IPS-18a (cell line): ENCODE measurements at regions not wholly inside any gene's neighbourhood (a gene's known extent, or its start where the extent isn't known, plus 50 kb on each side); places are given as distances from the start of the nearest gene placed in this dataset.
"Not testable (repeated sequence)": the region's sequence is repeated elsewhere in the genome, so short reads cannot be mapped to it uniquely, and the experiment has no call there.

Experiments
- H3K27ac ChIP-seq: one replicate; pipeline ENCODE4 v1.5.1; 2013; ENCODE audit warnings: low read length
- H3K27me3 ChIP-seq: one replicate; pipeline ENCODE4 v1.6.1; 2013; ENCODE audit warnings: mild to moderate bottlenecking, low read length; ENCODE audit not compliant: control insufficient read depth, insufficient read depth
- H3K36me3 ChIP-seq: one replicate; pipeline ENCODE4 v1.6.1; 2013; ENCODE audit warnings: low read depth, low read length; ENCODE audit not compliant: control insufficient read depth
- H3K4me1 ChIP-seq: one replicate; pipeline ENCODE4 v1.6.1; 2013; ENCODE audit warnings: low read depth, low read length; ENCODE audit not compliant: control insufficient read depth
- H3K4me3 ChIP-seq: one replicate; pipeline ENCODE4 v1.5.1; 2013; ENCODE audit warnings: low read length
- H3K9ac ChIP-seq: one replicate; pipeline ENCODE4 v1.6.1; 2013; ENCODE audit warnings: mild to moderate bottlenecking, low read length, moderate library complexity
- H3K9me3 ChIP-seq: one replicate; pipeline ENCODE4 v1.6.1; 2013; ENCODE audit warnings: low read depth, low read length; ENCODE audit not compliant: control insufficient read depth

DNA sequence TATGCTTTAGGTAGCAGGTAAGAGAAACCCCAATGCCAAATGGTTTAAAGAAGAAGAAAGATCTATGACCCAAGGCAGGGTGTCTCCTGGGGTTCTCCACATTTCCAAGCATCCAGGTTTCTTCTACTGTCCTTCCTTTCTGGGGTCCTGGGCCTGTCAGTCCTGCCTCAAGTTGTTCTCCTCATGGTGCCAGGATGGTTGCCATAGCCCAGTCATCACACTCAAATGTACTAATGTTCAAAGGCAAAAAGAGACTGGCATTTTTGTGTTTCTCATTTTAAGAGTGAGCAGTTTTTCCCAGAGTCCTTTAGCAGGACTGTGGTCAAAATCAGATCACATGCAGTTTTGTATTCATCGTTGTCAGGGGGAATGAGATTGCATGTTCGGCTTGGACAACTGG lies 59.9 kb upstream of the BOD1 start:
- no peaks in the 10 kb centered on the region for H3K36me3 ChIP-seq
- no peak overlapping the region for H3K27ac ChIP-seq
- no peaks in the 10 kb centered on the region for H3K4me1 ChIP-seq
- H3K4me3 ChIP-seq = no peak overlapping the region
- no peaks in the 10 kb centered on the region for H3K9me3 ChIP-seq
- no peak overlapping the region for H3K9ac ChIP-seq
- no peaks in the 10 kb centered on the region for H3K27me3 ChIP-seq

DNA sequence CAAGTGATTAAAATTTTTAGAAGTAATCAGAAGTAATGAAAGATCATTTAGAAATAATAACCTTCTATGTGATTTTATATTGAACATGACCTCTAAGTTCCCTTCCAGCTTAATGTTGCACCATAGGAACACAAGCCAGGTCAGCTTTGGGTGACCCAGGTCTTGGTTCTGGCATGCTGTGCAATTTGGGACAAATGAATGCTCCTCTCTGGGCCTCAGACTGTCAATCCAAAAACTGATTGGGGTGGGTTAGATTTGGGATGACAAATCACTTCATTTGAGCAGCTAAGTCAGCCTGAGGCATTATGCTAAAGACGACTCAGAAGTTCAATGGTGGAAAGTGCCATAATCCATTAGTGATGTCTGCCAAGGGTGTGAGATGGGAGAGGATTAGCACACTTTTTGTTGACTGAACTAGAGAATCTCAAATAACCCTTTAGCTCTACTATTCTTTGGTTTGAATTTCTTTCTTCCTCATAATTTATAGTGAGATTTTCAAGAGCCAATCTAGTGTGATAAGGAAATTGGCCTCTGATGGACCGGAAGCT lies 60.7 kb upstream of the BOD1 start:
- Histone ChIP-seq H3K27ac (no peak overlapping the region), H3K4me3 (no peak overlapping the region), H3K27me3 (no peaks in the 10 kb centered on the region), H3K36me3 (no peaks in the 10 kb centered on the region), H3K9ac (no peak overlapping the region), H3K9me3 (no peaks in the 10 kb centered on the region), H3K4me1 (no peaks in the 10 kb centered on the region)

DNA sequence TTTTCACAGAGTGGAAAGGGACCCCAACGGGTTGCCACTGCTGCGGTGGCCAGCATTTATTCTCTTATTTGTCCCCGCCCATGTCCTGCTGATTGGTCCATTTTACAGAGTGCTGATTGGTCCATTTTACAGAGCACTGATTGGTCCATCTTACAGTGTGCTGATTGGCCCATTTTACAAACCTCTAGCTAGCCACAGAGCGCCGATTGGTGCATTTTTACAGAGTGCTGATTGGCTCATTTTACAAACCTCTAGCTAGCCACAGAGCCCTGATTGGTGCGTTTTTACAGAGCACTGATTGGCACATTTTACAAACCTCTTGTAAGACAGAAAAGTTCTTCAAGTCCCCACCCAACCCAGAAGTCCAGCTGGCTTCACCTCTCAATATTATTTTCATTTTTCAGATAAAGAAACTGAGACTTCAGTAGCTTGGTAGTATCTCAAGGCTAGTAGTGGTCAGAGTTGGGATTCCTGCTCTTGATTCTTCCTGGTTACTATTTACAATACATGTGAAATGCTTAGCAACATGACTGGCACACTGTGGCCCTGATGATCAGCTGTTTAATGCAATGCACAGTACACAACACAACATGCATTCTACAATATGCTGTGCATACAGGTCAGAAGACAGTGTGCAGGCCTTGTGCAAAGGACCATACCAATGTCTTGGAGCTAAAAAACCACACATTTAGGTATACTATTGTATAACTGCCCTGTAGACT lies 63.6 kb upstream of the BOD1 start:
- Histone ChIP-seq H3K27me3 (no peaks in the 10 kb centered on the region), H3K4me1 (no peaks in the 10 kb centered on the region), H3K4me3 (no peak overlapping the region), H3K9me3 (no peaks in the 10 kb centered on the region), H3K27ac (no peak overlapping the region), H3K9ac (no peak overlapping the region), H3K36me3 (no peaks in the 10 kb centered on the region)

DNA sequence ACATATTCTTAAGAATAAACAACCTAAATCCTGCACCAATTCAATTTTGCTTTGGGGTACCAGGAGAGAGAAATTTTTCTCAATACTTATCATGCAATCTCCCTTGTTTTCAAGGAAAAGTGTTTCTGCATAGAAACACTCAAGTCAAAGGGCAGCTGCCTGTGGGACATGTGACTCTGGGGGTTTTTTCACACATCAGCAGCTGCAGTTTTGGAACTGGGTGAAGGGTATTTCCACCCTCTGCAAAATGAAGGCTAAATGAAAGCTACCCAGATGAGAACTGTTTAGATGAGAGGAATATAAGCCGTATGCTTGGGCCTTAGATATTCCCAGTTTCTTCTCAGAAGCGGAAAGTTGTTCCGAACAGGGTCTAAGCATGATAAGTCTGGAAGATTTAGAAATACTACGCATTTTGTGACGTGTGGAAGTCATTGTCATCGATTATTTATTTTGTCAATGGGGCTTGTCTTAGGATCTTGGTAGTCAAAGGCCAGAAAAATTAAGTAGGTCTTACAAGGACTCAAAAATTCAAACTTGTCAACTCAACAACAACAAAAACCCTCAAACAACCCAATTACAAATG lies 64.3 kb upstream of the BOD1 start:
- H3K36me3 ChIP-seq = no peaks in the 10 kb centered on the region
- H3K27ac ChIP-seq = no peak overlapping the region
- H3K9me3 ChIP-seq = no peaks in the 10 kb centered on the region
- no peak overlapping the region for H3K4me3 ChIP-seq
- H3K9ac ChIP-seq = no peak overlapping the region
- H3K4me1 ChIP-seq = no peaks in the 10 kb centered on the region
- H3K27me3 ChIP-seq = no peaks in the 10 kb centered on the region

DNA sequence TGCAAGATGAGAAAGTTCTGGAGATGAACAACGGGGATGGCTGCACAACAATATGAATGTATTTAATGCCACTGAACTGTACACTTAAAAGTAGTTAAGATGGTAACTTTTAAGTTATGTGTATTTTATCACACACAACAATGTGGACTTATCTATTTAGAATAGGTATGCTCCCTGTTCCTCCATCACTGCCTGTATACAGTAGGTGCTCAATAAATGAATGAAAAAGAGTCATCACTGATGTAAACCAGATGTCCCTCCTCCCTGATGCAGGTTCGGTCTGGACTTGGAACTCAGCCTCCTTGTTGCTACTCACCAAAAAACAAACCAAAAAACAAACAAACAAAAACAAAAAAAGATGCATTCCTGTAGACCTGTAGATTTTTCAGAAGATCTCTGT lies 65.9 kb upstream of the BOD1 start:
- Histone ChIP-seq H3K4me3 (no peak overlapping the region), H3K27ac (no peak overlapping the region), H3K9me3 (no peaks in the 10 kb centered on the region), H3K36me3 (no peaks in the 10 kb centered on the region), H3K27me3 (no peaks in the 10 kb centered on the region), H3K4me1 (no peaks in the 10 kb centered on the region), H3K9ac (no peak overlapping the region)

DNA sequence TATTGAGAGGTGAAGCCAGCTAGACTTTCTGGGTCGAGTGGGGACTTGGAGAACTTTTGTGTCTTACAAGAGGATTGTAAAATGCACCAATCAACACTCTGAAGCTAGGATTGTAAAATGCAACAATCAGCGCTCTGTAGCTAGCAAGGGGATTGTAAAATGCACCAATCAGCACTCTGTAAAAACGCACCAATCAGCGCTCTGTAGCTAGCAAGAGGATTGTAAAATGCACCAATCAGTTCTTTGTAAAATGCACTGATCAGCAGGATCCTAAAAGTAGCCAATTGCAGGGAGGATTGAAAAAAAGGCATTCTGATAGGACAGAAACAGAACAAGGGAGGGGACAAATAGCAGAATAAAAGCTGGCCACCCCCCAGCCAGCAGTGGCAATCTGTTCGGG lies 68.1 kb upstream of the BOD1 start:
- not testable (repeated sequence) for H3K9ac ChIP-seq, H3K27me3 ChIP-seq, H3K36me3 ChIP-seq, H3K9me3 ChIP-seq, H3K4me3 ChIP-seq, H3K4me1 ChIP-seq, H3K27ac ChIP-seq

DNA sequence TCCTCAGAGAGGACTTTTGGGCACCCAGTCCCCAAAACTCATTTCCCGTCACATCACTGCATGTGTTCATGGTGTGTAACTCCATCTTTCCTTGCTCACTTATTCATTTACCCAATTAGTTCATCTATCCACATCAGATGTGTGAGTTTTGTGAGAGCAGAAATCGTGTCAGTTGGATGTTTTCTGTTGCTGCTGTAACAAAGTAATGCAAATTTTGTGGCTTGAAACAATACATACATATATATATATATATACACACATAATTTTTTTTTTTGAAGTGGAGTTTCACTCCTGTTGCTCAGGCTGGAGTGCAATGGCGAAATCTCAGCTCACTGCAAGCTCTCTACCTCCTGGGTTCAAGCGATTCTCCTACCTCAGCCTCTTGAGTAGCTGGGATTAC lies 70.5 kb upstream of the BOD1 start:
- H3K9me3 ChIP-seq = no peaks in the 10 kb centered on the region
- H3K9ac ChIP-seq = no peak overlapping the region
- no peaks in the 10 kb centered on the region for H3K27me3 ChIP-seq
- H3K4me1 ChIP-seq = peaks cover 14% of the 10 kb centered on the region
- H3K36me3 ChIP-seq = no peaks in the 10 kb centered on the region
- H3K27ac ChIP-seq = no peak overlapping the region
- no peak overlapping the region for H3K4me3 ChIP-seq

DNA sequence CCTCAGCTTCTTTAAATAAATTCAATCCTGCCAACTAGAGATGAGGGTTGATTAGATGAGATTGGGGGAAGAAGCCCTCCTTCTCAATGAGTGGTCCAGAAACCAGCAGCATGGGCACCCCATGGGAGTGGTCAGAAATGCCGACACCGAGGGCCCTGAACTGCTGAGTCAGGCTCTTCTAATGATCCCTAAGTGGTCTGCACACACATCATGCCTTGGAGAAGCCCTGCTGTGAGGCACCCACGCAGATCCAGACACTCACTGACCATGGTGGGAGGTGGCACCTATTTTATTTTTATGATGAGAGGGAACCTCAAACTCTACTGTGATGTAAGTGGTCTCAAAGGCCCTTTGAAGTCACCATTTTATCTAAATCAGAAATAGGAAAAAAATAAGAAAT lies 72.3 kb upstream of the BOD1 start:
- Histone ChIP-seq H3K9ac (no peak overlapping the region), H3K4me3 (no peak overlapping the region), H3K4me1 (peaks cover 14% of the 10 kb centered on the region), H3K9me3 (no peaks in the 10 kb centered on the region), H3K27ac (no peak overlapping the region), H3K36me3 (no peaks in the 10 kb centered on the region), H3K27me3 (no peaks in the 10 kb centered on the region)

DNA sequence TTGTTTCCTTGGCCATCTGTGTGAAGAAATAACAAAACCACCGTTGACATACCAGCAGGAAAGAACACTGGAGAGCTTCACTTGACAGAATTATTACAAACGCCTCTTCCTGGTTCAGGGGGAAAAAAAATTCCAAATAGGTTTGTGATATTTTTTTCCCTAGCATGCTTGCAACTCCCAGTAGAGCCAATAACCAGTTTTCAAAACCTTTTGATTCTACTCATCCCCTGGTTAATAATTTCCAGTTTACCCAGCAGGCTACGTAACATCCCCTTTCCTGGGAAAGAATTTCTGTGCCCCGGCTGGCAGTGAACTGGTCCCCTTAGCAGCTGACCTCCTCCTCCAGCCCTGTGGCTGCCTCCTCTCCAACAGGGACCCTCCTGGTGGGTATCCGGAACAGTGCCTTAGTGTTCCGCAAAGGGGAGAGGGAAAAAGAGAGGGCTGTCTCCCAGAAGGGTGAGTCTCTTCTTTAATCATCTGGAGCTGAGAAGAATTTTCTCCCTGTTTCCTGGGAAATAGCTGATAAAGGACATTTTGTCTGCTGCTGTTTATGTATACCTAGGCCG lies 72.8 kb upstream of the BOD1 start:
- Histone ChIP-seq H3K36me3 (no peaks in the 10 kb centered on the region), H3K27ac (no peak overlapping the region), H3K9me3 (no peaks in the 10 kb centered on the region), H3K4me3 (no peak overlapping the region), H3K9ac (no peak overlapping the region), H3K4me1 (peaks cover 14% of the 10 kb centered on the region), H3K27me3 (no peaks in the 10 kb centered on the region)

DNA sequence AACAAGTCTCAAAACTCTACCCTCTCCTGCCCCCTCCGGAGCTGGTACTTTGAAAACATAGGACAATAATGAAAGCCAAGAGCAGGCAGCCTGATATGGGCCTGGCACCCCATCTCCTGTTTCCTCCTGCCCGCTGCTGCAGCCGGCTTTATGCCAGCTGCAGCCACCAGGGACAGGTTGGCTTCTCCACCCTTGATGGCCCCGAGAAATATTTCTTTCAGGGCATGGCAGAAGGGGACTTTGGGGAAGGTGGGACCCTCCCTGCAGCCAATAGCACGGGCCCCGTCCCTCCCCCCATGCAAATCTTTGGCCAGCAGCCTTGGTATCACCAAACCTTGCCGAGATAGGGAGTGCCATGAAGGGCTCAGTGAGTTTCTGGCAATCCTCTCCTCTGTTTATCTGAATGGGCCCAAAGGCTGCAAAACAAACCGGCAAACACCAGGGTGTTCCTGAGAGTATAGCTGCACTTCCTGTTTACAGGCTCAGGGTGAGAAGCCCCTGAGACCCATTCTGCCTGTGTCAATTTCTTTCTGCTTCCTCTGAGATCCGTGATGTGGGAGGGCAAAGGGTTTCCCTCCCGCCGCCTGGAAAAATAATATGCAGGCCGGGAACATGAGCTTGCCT lies 73.4 kb upstream of the BOD1 start:
- H3K27me3 ChIP-seq = no peaks in the 10 kb centered on the region
- no peak overlapping the region for H3K27ac ChIP-seq
- no peak overlapping the region for H3K9ac ChIP-seq
- H3K4me1 ChIP-seq = peaks cover 14% of the 10 kb centered on the region
- H3K4me3 ChIP-seq = no peak overlapping the region
- no peaks in the 10 kb centered on the region for H3K9me3 ChIP-seq
- no peaks in the 10 kb centered on the region for H3K36me3 ChIP-seq

DNA sequence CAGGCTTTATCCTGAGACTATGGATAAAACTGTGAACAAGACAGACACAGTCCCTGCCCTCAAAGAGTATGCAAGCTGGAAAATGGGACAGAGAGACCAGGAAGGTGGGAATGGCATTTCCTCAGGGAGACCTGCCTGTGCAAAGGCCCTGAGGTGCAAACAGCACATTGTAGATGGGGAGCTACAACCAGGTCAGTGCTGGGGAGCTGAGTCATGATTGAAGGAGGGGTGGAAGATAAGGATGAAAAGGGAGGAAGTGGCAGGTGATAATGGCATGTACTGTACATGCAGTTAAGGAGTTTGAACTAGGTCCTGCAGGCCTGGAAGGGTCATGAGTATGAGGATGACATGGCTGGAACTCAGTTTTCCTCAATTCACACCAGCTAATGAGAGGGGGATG lies 75.5 kb upstream of the BOD1 start:
- Histone ChIP-seq H3K9ac (no peak overlapping the region), H3K27ac (no peak overlapping the region), H3K9me3 (no peaks in the 10 kb centered on the region), H3K4me1 (peaks cover 14% of the 10 kb centered on the region), H3K4me3 (no peak overlapping the region), H3K36me3 (no peaks in the 10 kb centered on the region), H3K27me3 (no peaks in the 10 kb centered on the region)
